ENCODE measurements at regions not wholly inside any gene's neighbourhood (a gene's known extent, or its start where the extent isn't known, plus 50 kb on each side); places are given as distances from the start of the nearest gene placed in this dataset.

DNA sequence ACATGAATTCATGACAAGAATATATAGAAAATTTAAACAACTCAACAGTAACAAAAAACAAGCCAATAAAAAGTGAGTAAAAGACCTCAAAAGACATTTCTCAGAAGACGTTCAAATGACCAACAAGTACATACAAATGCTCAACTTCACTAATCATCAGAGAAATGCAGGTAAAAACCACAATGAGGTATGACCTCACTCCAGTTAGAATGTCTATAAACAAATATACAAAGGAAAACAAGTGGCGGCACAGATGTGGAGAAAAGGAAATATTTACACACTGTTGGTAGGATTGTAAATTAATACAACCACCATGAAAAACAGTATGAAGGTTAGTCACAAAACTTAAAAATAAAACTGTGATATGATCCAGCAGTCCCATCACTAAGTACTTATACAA, 1033.1 kb downstream of the RAPGEF2 start:
- no peaks in the 10 kb centered on the region for H3K27me3 ChIP-seq
- WGBS, 2 donors: 74 to 75% methylated on average over 2 of the region's 2 CpGs
- intact Hi-C loops (cut with DNase I): no loop called here
- peaks cover 0 to 34% (median 21%) of the 10 kb centered on the region in 11 donors for H3K9me3 ChIP-seq
- TF ChIP-seq, protein P1, sequence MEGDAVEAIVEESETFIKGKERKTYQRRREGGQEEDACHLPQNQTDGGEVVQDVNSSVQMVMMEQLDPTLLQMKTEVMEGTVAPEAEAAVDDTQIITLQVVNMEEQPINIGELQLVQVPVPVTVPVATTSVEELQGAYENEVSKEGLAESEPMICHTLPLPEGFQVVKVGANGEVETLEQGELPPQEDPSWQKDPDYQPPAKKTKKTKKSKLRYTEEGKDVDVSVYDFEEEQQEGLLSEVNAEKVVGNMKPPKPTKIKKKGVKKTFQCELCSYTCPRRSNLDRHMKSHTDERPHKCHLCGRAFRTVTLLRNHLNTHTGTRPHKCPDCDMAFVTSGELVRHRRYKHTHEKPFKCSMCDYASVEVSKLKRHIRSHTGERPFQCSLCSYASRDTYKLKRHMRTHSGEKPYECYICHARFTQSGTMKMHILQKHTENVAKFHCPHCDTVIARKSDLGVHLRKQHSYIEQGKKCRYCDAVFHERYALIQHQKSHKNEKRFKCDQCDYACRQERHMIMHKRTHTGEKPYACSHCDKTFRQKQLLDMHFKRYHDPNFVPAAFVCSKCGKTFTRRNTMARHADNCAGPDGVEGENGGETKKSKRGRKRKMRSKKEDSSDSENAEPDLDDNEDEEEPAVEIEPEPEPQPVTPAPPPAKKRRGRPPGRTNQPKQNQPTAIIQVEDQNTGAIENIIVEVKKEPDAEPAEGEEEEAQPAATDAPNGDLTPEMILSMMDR (IDR thresholded peaks at IDR 0.05): no peak
- no peaks in the 10 kb centered on the region for H3K4me1 ChIP-seq
- no peaks in the 10 kb centered on the region for H3K36me3 ChIP-seq
- H3K27ac ChIP-seq: no peak overlapping the region
- ATAC-seq (no peak), DNase-seq (no peak)
- H3K4me3 ChIP-seq: no peak overlapping the region

DNA sequence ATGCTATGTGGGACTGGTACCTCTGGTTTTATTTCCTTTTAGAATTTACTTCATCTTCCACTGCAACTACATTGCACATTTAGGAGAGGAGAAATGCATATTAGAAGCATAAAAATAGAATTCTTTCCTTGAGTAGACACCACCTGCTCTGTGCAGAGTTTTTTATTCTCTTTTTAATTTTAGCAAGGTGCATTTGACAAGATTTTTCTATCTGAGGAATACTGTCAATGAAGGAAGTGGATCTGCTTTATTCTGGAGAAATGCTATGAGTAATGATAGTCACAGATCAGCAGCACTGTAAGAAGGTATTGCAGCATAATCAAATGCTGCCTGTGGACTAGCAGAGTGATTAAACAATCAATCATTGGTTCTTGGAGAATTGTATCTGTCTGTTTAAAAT, 1038.3 kb downstream of the RAPGEF2 start:
- Histone ChIP-seq H3K27me3 (no peaks in the 10 kb centered on the region), H3K4me3 (no peak overlapping the region), H3K27ac (no peak overlapping the region), H3K9me3 (no peaks in the 10 kb centered on the region), H3K4me1 (no peaks in the 10 kb centered on the region), H3K36me3 (no peaks in the 10 kb centered on the region)
- intact Hi-C loops (cut with DNase I): no loop called here
- TF ChIP-seq, protein P1 (IDR thresholded peaks at IDR 0.05): no peak
- no peak for ATAC-seq
- DNase-seq: no peak

DNA sequence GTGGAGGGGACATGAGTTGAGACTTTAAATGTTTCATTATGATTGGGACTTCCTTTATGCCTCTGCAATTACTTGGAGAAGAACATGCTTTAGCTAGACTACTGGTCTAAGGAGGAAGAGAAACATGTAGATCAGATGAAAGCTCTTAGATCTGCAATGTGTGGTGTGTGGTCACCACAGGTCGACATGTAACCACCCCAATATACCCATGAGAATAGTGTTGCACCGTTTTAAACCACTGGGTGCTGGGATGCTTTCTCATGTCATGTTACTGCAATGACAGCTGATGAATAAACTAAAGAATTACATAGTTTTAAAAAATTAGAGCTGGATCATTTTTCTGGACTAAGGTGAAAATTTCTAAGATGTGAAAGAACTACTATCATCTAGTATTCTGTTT, 1039.7 kb downstream of the RAPGEF2 start:
- Histone ChIP-seq H3K4me3 (no peak overlapping the region), H3K9me3 (no peaks in the 10 kb centered on the region), H3K27ac (no peak overlapping the region), H3K36me3 (no peaks in the 10 kb centered on the region), H3K27me3 (no peaks in the 10 kb centered on the region), H3K4me1 (no peaks in the 10 kb centered on the region)
- intact Hi-C loops (cut with DNase I): no loop called here
- TF ChIP-seq, protein P1 (IDR thresholded peaks at IDR 0.05): no peak
- 45 to 59% methylated on average over 2 of the region's 2 CpGs for WGBS, 2 donors
- DNase-seq (no peak), ATAC-seq (no peak)

DNA sequence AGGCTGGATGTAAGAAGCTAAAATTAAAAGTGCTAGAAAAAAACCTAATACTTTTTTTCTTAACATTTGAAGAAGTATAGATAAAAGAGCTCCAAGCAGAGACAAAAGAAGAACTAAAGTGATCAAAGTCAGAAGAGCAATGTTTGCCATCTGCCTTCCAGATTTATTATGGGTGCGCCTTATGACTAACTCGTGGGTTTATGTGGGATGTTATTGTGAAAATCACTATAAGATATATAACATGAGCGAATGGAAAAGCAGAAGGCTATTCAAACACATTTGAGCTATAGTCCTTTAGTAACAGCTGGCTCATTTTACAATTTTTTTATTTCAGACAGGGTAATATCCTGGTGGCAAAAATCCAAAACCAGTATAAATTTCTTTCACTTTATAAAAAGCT, 1040.7 kb downstream of the RAPGEF2 start:
- WGBS, 2 donors: 54 to 73% methylated on average over 3 of the region's 3 CpGs
- Histone ChIP-seq H3K9me3 (no peaks in the 10 kb centered on the region), H3K27ac (no peak overlapping the region), H3K36me3 (no peaks in the 10 kb centered on the region), H3K4me3 (no peak overlapping the region), H3K4me1 (no peaks in the 10 kb centered on the region), H3K27me3 (no peaks in the 10 kb centered on the region)
- intact Hi-C loops (cut with DNase I): no loop called here
- ATAC-seq (no peak), DNase-seq (no peak)
- TF ChIP-seq, protein P1 (IDR thresholded peaks at IDR 0.05): no peak

DNA sequence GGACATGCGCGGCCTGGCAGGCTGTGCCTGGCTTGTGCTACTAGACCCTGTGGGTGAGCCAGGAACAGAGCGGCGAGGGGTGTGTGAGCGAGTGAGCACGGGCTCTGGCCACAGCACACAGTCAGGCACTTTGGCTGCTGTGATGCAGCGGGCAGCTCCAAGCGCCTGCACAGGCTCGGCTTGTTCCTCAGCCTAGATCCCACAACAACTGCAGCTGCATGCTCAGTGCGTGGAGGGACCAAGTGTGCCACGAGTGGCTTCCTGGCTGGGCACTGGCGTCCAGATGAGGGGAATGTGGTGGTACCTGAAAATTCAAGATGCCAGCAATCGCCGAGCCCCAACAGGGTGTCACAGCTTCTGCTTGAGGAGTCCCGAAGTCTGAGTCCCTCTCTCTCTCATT, 1056.6 kb downstream of the RAPGEF2 start:
- intact Hi-C loops (cut with DNase I): no loop called here

More for the DNA sequence above, 1056.6 kb downstream of the RAPGEF2 start:
- Histone ChIP-seq H3K27ac (no peak overlapping the region), H3K4me3 (no peak overlapping the region), H3K36me3 (no peaks in the 10 kb centered on the region), H3K9me3 (peaks cover 0 to 38% (median 0%) of the 10 kb centered on the region in 11 donors), H3K27me3 (no peaks in the 10 kb centered on the region), H3K4me1 (no peaks in the 10 kb centered on the region)
- no peak for ATAC-seq
- WGBS, 2 donors: 89% methylated on average over 15 of the region's 15 CpGs
- TF ChIP-seq, protein P1 (IDR thresholded peaks at IDR 0.05): no peak
- no peak for DNase-seq
